GM12878 (cell line): ENCODE measurements at regions not wholly inside any gene's neighbourhood (a gene's known extent, or its start where the extent isn't known, plus 50 kb on each side); places are given as distances from the start of the nearest gene placed in this dataset.

ENCODE experiments used
- BHLHE40 ChIP-seq, 2 experiments: fragments of 450-650 bp in 1 of 2; IDR thresholded peaks; 2 replicates each; pipeline ENCODE4 v1.6.1; 2011 to 2017; ENCODE audit warnings: low read depth in 2 of 2, borderline replicate concordance in 1 of 2, improper control_type of control experiment in 1 of 2, low read length in 1 of 2, mild to moderate bottlenecking in 1 of 2
- EGR1 ChIP-seq, 2 experiments: IDR thresholded peaks; 1 replicate in 1 of 2; 2 replicates in 1 of 2; pipeline ENCODE4 v1.6.1; 2011 to 2012; ENCODE audit warnings: low read depth in 2 of 2, low read length in 2 of 2, borderline replicate concordance in 1 of 2, mild to moderate bottlenecking in 1 of 2, moderate library complexity in 1 of 2
- FOXM1 ChIP-seq: IDR thresholded peaks from 2 replicates; pipeline ENCODE4 v1.6.1; 2012; ENCODE audit warnings: low read depth, mild to moderate bottlenecking, inconsistent platforms, low read length, moderate library complexity
- MEF2B ChIP-seq: fragments of 450-650 bp; IDR thresholded peaks from 2 replicates; pipeline ENCODE4 v1.6.1; 2018; ENCODE audit warnings: mild to moderate bottlenecking, moderate library complexity; ENCODE audit not compliant: partially characterized antibody, poor library complexity, severe bottlenecking
- SMARCA5 ChIP-seq: fragments of 450-650 bp; IDR thresholded peaks from 2 replicates; pipeline ENCODE4 v1.6.1; 2017; ENCODE audit warnings: mild to moderate bottlenecking

DNA sequence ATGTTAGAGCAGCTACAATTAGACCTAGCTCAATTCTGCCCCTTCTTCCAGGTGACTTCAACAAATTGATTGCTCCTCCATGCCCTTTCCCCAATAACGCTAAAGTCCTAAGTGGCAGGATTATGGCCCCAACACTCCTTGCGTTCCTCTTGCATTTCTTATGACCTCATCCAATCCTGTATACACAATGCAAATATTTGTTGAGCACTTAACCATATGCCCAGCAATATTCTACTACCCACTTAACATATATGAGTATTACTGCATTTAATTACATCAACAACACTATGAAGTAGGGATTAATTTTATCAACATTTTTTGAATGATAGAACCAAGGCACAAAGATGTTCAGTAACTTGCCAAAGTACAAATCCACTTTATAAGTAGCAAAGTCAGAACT lies 54.2 kb upstream of the ACVR2A start:
- TF ChIP-seq MEF2B (no peak), FOXM1 (no peak), SMARCA5 (no peak), EGR1 (IDR thresholded peaks at IDR 0.05; ENCODE audit: borderline replicate concordance in 1 of 2, low read depth in 2 of 2, low read length in 2 of 2) (no peak), BHLHE40 (IDR thresholded peaks at IDR 0.05; ENCODE audit: borderline replicate concordance in 1 of 2, low read depth in 2 of 2, low read length in 1 of 2) (no peak)
